ENCODE measurements at regions not wholly inside any gene's neighbourhood (a gene's known extent, or its start where the extent isn't known, plus 50 kb on each side); places are given as distances from the start of the nearest gene placed in this dataset.

DNA sequence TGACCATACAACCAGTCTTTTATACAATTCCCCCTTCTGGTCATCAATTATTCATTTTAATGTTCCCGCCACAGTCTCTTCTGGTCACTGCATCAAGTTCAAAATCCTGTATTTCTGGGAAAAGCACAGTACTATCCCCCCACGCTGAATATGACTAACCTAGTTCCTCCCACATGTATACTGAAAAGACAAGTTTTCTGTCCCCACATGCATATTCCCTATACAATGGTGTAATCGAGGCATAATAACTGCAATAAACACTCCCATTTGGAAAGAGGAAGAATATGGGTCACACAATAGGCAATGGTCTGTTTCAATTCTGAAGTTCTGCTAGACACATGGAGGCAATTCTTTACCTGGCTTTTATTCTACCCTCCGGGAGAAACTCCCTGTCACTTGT, 344.9 kb downstream of the EFNA5 start:
- DNase-seq = no peak

DNA sequence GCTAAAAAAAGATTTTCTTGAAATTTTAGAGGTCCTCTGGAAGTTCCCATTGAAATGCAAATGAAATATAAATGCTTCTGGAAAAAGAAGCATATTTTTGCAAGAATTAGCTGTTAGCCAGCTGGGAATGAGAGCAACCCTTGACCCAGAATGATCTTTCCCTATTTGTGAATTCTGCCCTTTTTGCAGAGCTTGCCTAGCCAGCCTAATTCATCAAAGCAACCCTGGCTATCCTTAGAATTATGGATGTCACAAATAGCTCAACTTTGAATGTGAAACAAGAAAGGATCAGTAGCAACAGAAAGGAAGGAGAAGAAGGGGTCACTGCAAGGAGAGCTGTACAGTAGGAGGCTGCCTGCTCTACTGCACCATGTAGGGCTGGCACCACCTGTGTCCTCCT, 345.9 kb downstream of the EFNA5 start:
- no peak for DNase-seq

DNA sequence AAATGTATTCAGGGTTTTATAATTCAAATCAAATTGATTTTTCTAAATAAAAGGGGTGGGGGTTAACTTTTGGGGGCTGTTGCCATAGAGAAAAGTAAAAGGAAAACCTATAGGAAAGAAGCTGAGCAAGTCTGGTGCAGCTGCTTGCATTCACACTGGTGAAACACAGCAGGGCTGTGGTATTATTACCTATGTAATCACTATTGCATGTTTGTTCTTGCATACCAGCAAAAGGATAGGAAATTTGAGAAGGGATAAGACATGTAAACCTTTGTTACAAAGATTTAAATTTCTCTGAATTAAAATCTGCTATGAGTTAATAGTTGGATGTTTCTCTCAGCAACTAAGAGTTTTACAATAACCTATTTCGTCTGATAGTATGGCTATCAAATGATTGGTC, 346.7 kb downstream of the EFNA5 start:
- no peak for DNase-seq

DNA sequence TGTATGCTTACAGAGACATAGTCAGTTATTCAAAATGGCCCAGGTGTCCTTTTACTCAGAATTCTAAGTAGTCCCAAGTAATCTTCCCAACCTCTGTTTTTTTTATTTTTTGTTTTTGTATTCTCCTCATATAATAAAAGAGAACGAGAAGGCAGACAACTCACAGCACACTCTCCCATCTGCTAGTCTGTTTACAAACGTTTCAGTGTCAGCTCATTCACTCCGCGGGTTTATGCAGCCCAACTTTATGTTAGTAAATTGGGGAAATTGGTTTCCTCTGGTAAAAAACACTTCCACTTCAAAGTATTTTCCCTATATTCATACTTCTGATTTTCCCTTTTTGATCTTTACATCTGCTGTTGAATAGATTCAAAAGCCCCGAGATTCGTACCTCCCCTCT, 347.2 kb downstream of the EFNA5 start:
- DNase-seq = no peak

DNA sequence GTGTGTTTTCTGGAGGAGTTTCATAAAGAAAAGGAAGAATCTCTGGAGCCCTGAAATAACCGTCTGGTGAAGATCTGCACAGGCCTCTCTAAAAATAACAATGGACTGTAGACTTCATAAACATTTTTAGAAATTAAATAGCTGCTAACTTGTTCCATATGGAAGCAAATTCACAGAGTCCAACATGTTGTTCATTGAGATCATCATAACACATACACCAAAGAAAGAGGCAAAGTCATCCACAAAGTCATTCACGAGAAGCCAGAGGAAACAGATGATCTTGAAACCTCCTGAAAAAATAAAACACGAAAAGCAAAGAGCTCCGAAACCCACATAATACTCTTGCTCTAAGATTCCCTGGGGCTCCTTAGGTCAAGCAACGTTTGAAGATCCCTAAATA, 347.8 kb downstream of the EFNA5 start:
- no peak for DNase-seq

DNA sequence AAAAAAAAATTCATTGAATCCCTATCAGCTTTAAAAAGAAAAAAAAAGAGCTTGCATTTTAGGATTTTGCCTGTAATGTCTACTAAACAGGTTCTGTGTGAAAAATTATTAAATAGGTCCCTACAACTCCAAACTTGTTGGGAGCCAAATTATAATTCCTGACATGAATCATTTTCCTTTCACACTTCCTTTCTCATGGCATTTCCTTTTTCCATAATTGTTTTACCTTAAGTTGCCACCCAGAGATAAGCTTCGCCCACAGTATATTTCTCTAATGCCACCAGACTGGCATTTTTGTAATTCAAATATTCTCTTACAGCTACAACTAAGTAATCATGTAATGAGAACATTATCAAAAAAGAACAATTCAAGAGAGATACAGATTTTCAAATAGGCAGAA, 348.8 kb downstream of the EFNA5 start:
- no peak for DNase-seq

DNA sequence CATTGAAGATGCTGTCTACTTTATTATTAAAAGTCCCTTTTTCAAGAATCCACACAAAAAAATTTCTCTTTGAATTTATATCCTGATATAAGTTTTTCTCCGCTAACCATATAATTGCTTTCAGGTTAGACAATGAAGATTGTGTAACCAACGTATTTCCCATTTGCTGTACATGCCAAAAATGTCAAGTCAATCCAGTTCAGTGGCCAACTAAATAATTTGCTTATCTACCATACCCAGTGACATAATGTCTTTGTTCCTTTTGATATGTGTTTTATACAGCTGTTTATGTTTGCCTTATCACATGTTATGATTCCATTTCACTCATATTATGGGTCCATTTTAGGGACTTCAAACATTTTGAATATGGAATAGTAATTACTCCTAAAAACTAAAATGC, 349.9 kb downstream of the EFNA5 start:
- DNase-seq = no peak

DNA sequence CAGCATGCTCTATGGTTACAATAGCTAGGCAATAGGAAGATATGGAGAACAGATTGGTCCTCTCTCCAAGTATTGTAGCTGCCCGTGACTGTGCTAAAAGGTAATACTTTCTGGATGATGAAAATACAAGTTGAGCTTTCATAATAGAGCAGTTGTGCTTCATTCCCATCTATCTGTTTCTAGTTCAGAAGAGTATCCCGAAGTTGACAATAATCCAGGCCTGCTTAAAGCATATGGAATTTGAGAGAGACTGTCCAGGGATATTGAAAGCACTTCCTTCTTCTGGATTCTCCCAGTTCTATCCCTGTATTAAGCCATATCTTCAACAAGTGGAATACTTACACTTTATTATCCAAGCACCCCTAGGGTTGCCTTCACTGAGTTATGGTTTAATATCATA, 350.4 kb downstream of the EFNA5 start:
- no peak for DNase-seq

DNA sequence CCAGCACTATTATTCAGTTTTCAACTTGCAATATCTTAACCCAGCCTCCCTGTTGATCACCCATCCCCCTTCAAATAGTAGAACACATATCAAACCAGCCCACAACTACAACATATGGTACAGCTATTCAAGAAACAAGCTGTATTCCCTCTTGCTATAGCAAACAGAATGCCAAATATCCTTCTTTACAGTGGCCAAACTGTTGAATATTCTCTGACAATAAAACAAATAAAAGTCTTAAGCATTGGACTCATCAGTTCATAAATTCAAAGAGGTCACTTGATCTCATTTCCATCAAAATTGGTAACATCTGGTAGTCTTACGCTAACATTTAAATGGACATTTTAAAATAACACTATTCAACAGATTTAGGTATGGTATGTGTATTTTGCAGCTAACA, 350.8 kb downstream of the EFNA5 start:
- no peak for DNase-seq

DNA sequence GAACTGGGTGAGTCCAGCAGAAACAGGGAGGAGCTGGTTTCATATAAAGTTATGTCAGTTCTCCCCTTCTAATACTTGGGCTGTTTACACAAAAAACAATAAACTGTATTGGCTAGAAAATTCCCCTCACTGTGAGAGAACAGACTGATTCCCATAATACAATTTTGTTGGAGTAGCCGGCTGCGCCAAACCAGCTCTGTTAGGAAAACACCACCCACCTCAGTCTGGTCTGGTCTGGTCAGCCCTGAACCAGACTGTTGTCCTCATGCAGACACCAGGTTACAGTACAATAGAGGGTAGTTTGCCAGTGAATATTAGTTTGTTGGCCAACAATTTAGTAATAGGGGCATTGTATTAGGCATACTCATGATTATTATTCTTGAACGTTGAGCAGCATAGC, 356.4 kb downstream of the EFNA5 start:
- DNase-seq = no peak

DNA sequence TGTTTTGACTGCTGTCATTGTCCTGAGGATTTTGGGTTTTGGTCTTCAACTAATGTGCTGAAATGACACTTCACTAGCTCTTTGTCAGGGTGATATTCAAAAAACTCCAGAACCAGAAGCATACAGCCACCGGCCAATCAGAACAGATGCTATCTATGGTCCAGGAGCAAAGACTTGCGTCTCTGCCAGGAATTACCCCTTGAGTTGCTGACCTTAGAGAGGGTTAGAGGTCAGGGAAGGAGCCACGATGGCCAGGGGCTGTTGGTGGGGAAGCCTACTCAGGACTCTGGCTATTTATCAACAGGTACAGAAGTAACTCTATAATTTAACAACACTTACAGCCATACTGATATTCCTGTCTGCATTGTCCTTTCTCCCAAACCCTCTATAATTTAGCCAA, 356.8 kb downstream of the EFNA5 start:
- no peak for DNase-seq

DNA sequence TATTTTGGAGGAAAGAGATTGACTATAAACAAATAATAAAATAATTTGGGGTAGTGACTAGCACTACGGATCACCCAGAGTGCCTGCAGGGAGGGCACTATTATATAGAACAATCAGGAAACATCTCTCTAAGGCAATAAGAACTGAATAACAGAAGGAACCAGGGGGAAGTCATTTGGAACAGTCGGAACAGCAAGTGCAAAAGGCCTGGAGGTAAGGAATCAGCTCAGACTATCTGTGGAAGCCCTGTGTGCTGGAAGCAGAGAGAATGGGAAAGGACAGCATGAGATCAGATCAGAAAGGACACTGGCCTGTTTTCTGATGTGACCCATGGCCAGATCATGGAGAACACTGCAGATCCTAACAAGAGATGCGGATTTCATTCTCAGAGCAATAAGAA, 357.6 kb downstream of the EFNA5 start:
- DNase-seq = no peak

DNA sequence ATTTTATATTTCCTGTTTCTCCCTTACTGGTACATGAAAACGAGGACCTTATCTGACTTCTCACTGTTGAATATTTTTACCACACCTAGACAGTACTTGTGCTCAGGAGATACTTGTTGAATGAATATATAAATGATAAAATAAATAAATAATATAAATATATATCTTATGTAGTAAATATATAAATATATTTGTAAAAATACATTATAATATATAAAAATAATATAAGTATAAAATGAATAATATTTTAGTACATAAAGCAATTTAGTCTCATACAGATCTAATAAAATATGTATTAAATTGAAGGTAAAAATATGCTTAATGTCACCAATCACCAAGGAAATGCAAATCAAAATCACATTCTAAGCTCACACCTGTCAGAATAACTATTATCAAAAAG, 360.6 kb downstream of the EFNA5 start:
- no peak for DNase-seq

DNA sequence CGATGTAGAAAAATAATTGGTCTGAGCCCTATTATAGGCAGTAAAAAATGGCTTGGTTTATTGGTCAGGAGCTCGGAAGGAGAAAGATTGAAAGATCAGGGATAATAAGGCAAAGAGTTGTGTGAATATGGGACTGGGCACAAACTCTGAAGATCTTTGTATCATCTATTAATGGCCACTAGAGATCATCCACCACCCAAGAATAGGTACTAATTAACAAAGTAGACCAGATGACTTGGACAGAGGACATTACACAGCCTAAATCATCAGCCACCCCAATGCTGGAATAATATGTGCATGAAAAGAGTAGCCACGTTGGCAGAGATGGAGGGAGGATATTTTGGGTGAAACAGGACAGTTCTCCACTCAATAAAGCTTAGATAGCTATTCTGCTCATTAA, 364.1 kb downstream of the EFNA5 start:
- no peak for DNase-seq

DNA sequence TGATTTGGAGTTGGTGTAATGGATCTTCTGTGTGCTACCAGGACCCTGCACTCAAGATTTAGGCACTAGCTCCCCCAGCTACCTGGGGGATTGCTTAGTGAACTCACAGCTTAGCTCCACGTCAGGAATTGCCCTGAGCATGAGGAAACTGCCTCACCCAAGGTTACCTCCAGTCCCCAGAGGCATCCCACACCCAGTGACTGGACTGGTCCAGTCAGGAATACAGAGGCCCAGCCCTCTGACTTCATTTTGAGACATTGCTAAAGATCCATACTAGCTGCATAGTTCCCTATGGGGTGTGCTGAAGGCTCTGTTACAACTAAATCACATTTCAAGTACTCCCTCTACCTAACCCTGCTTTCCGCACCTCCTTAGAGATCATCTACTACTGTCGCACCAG, 364.7 kb downstream of the EFNA5 start:
- no peak for DNase-seq

DNA sequence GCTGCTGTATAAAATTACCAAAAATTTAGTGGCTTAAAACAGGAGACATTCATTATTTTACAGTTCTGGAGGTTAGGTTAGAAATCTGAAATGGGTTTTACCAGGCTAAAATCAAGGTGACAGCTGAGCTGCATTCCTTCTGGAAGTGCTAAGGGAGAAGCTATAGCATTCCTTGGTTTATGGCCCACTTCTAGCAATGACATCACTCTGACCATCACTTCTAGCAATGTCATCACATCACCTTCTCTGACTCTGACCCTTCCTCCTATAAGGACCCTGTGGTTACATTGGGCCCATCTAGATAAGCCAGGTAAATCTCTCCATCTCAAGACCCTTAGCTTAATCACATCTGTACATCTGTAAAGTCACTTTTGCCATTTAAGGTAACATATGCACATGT, 366.1 kb downstream of the EFNA5 start:
- DNase-seq = no peak

DNA sequence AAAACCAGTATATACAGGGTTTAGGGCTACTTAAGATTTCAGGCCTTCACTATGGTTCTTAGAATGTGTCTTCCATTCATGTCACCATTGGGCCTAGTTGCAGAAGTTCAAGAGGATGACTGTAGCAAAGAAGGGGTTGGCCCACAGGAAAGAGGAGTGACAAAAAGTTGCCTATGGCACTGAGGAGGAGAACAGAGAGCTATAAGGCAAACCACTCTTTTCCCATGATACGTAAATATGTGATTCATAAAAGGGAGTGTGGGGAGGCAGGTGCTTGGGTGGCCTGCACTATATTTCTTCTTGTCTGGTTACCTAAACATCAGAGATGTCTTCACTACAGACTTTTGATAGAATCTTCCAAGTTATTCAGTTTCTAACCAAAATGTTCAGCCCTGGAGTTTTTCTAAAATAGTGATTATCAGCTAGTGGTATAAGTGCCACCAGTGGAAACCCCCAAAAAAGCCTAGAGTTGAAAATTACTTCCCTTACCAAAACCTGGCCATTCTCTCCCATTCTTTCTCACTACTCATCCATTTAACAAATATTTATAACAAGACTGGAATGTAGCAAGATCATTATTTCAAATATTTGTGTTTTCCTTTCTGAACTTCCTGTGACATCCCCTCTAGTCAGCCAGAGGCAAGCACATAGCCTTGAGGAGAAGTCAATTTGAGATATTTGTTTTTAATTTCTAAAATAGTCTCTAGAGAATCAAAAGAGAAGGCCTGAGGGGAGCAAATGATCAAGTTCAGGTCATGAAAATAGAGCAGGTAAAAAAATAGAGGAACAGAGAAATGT, 367.4 kb downstream of the EFNA5 start:
- no peak for DNase-seq

DNA sequence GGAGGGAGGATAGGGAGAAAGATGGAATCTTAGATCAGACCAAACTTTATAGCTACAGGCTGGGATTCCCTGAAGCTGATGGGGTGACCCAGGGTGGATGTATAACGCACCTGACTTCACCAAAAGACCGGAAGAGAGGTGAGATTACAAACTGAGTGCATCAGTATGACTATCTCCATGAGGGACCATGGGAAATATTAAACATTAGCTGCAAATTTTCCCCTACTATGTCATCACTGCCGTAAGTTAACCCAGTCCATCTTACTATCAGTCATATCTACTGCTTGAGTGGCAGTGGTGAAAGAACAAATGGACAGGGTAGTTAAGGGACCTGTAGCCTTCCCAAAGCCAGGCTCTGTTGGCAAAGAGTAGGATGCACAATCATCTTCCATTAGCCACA, 368.3 kb downstream of the EFNA5 start:
- DNase-seq = no peak

DNA sequence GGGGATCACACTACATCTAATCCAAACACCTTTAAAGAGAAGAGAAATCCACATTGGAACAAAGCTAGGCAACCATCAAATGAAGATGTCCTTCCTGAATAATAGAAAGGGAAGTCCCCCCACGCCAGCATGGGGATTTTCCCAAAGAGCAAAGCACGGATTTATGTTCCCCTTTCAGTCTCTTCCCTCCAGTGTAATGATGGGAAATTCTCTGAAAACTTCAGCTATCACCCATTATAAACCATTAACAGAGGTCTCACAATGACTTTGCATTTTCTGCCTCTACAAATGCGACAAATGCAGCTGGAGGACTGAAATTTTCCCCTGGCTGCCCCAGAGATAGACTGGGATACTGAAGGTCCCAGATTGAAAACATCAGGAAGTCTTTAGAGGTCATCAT, 368.7 kb downstream of the EFNA5 start:
- DNase-seq = no peak

DNA sequence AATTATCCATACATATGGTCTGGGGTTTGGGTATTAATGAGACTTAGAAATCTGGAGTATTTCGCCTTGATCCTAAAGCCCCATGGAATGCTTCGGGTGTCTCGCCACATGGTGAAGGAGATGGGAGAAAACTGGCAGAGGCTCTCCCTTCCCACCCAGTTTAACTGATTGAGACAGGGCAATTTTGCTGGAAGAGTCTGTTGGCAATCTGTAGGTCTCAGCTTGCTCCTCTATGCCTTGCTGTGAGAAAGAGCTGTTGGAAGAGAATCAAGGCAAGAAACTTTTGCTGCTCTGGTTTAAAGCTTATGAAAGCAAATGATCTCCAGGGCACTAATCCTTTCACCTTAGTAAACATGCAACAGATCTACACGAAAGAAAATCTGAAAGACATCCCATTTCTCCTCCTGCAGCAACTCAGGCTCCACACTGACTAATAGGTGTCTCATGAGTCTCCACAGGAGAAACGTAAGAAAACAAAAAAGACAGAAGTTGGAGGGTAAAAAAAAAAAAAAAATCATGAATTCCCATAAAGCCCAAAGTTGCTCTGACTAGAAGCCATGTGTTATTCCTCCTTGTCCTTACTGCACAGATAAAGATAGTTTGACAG, 369.9 kb downstream of the EFNA5 start:
- no peak for DNase-seq

DNA sequence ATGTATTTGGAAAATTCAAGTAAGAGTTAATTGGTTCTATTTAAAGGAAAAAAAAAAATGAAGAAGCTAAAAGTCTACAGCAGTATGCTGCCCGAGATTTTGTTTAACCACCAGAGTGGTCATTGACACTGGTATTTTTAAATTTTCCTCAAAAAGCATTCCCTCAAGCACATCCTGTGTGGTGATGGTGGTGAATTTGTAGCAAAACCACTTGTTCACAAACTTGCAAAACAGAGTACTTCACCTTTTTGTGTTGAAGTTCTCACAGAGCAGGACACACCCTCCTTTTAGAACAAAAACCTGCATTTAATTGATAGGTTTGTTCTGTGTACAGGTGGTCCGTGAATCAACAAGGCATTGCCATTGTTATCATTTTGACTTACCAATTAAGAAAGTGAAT, 374.2 kb downstream of the EFNA5 start:
- no peak for DNase-seq

DNA sequence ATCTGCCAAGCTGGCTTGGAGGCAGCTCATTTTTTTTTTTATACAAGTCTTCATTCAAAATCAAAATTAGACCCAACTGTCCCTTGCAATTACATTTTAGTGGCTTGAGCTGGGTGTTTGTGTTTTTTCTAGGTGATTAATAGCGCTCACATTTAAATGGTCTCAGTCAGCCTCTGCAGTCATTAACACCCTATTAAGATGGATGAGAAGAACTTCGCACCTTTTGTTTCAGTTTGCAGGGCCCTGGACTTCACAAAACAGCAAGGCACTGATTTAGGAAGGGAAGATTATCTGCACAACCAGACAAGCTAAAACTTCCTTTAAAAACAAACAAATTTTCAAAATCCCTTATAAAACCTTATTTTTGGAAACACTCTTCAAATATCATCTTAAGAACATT, 374.8 kb downstream of the EFNA5 start:
- DNase-seq = no peak

DNA sequence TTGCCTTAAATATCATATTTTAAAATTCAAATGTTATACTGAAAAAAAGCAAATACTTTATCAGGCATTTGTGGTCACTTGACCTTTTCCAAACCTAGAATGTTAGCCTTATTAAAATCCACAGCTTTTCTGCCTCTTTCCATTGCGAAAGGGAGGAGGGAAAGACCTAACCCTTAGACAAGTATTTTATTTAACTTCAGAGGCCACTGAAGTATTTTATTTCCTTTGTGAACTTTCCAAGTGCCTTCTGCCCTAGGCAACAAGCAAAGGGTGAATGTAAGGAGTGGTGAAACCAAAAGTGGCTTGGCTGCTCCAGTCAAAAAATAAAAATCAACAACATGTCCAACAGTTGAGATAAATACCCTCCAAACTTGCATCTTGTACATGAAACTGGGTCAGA, 376.1 kb downstream of the EFNA5 start:
- no peak for DNase-seq

DNA sequence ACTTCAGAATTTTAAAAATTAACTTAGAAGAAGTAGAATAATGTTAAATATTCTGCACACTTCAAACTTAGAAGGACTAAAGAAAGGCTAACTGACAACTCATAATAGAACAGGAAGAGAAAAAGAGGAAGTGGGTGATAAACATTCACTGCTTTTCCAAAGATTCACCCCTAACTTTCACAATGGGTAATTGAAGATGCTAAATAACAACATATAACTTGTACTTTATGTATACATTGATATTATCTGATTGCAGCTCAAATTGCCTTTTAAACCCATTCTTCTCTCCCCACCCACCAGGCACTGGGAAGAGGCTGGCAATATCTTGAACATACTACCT, 376.6 kb downstream of the EFNA5 start:
- no peak for DNase-seq

DNA sequence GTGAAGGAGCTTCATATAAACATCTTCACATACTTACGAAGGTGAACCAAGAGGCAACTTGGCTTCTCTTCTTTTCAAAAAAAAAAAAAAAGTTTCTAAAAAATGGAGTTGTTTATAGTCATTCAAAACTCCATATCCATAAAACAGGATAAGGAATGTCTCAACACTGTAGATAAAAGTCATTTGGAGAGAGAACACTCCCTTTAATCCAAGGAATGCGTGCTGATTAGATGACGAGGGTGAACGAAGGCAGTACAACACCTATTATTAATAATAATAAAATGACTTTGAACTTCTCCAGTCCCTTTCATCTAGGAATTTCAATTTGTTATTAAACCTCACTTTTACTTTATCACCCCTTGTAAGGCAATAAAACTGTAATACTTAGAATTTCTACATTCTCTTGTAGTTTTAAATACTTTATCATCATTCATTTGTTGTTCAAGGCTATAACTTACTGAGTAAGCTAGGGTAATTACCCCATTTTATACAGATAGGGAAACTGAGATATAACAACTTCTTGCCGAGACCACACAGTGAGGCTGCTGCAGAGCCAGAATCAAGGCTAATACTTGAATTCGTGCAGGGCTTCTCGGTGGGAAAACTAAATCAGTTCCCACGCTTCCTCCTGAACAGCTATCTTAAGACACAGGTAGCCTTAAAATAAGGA, 377.1 kb downstream of the EFNA5 start:
- DNase-seq = no peak

All from activated CD4-positive, alpha-beta T cell treated with anti-CD3 and anti-CD28 coated beads, Interleukin-2, amount 50 U/mL, for 16 hours (primary cell).